ENCODE measurements at regions not wholly inside any gene's neighbourhood (a gene's known extent, or its start where the extent isn't known, plus 50 kb on each side); places are given as distances from the start of the nearest gene placed in this dataset.

DNA sequence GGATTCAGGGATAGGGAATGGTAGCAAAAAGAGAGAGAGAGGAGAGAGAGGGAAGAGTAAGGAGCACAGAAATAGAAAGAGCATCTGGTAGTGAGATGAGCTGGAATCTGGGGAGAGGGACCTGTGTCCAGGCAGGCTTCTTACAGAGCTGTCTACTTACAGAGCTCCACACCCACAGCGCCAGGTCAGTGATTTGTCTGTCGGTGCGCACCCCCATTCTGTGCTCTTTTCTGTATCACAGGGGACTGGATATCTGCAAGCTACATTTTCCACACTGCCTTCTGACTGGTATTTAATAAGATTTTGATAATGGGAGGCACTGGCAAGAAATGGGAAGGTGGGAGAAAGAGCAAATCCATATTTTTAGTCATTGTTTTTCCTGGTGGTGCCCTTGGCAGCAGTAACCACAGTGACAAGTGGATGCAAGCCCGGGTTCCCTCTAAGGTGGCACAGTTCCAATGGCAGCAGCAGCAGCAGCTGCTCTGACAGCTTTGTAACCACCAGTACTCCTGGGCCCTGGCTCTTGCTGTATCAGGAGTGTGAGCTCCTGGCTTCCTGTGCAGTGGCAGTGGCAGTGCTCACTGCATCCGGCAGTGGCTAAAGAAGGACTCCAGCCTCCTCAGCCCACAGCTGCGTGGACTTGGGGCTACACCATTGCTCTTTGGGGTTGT, 300.5 kb downstream of the TRIML1 start:
- dilution Hi-C loops (cut with HindIII; ENCODE audit: low sequenced_read_pairs, unreplicated experiment) (no loop called here), intact Hi-C loops (cut with micrococcal nuclease) (no loop called here), in situ Hi-C loops (cut with MboI; ENCODE audit: low sequenced_read_pairs) (no loop called here)
- peak; percentile 46; the same call in 1 of the 2 replicates for ATAC-seq (ENCODE audit: low read depth)
- peak; percentile 38 for DNase-seq
- no peak overlapping the region for H2BK5ac ChIP-seq (ENCODE audit: low read depth, low read length, poor library complexity, severe bottlenecking)
- H3K36me3 ChIP-seq (ENCODE audit: control insufficient read depth, insufficient read depth, low read length): no peaks in the 10 kb centered on the region
- H4K5ac ChIP-seq (ENCODE audit: low read depth, low read length): no peak overlapping the region
- POLR2A ChIA-PET (ENCODE audit: unreplicated experiment): interaction anchor here (0.5 kb wide), 1 partner anchor 193 kb away, joined by 3 read pairs; no protein-coding TSS in a partner anchor
- BruUV-seq (replicated peaks): no TSS peak
- H3K4me3 ChIP-seq (ENCODE audit: insufficient read depth, low read depth, low read length): no peak overlapping the region
- H3K56ac ChIP-seq (ENCODE audit: extremely low read depth, insufficient read depth, low read length): no peak overlapping the region
- no peak overlapping the region; the same call in 2 of the 3 replicates for H2BK15ac ChIP-seq (ENCODE audit: low read depth, low read length)
- peak overlapping the region; percentile 87 for H2AFZ ChIP-seq (replicated peaks; ENCODE audit: low read length, poor library complexity)
- no peaks in the 10 kb centered on the region for H3K27me3 ChIP-seq (ENCODE audit: control insufficient read depth, insufficient read depth, low read length)
- H3K4me1 ChIP-seq (ENCODE audit: control insufficient read depth, insufficient read depth, low read length): peaks cover 5% of the 10 kb centered on the region
- H2BK20ac ChIP-seq (ENCODE audit: low read depth, low read length): peak overlapping the region; percentile 52; the same call in 1 of the 2 replicates
- H2AK5ac ChIP-seq (ENCODE audit: low read depth, low read length): no peak overlapping the region; the same call in 1 of the 2 replicates
- 0% methylated on average over 1 of the region's 6 CpGs; no CpG with 5 or more reads in 1 of the 2 experiments for WGBS, 2 experiments (ENCODE audit: extremely low coverage in 2 of 2, insufficient read length in 1 of 2)
- H3K9ac ChIP-seq (ENCODE audit: low read depth, low read length): no peak overlapping the region
- H4K20me1 ChIP-seq (ENCODE audit: insufficient read depth, low read length): no peaks in the 10 kb centered on the region
- no peak for TF ChIP-seq NFE2L2 (IDR thresholded peaks at IDR 0.05; ENCODE audit: low read depth, low read length)
- H3K4me2 ChIP-seq (ENCODE audit: low read depth, low read length): no peak overlapping the region
- 0 out of 2 replicates have a peak overlapping the region, but pooled peaks have one; percentile 1 for H4K91ac ChIP-seq (ENCODE audit: insufficient read depth, low read depth, low read length)
- H3K4ac ChIP-seq (ENCODE audit: low read depth, low read length): peak overlapping the region; percentile 51
- peak overlapping the region; percentile 79 for H2AK9ac ChIP-seq (replicated peaks; ENCODE audit: low read depth, low read length, poor library complexity)
- H3K23ac ChIP-seq (ENCODE audit: low read depth, low read length): no peak overlapping the region
- CTCF ChIA-PET: no interaction called here
- H3K9me1 ChIP-seq (ENCODE audit: insufficient read depth, low read length): peaks cover 9% of the 10 kb centered on the region
- H3K9me3 ChIP-seq (ENCODE audit: control insufficient read depth, insufficient read depth, low read length): no peaks in the 10 kb centered on the region
- no peaks in the 10 kb centered on the region for H3K79me1 ChIP-seq (ENCODE audit: low read depth in 1 of 2, low read length in 2 of 2)
- peak overlapping the region in 1 of 2 experiments; percentile 13; a peak in 1 of 4 replicates for H4K8ac ChIP-seq (ENCODE audit: low read depth in 2 of 2, low read length in 2 of 2)
- H3K27ac ChIP-seq (ENCODE audit: insufficient read depth, low read length): no peak overlapping the region
- H3K14ac ChIP-seq (replicated peaks; ENCODE audit: low read depth, low read length): no peak overlapping the region
- H3K18ac ChIP-seq (ENCODE audit: low read depth, low read length): no peak overlapping the region
- peak overlapping the region; percentile 56; the same call in 1 of the 2 replicates for H2BK120ac ChIP-seq (ENCODE audit: low read depth, low read length)

Measured in IMR-90 (cell line).